HG03575 (cell line): ENCODE measurements at regions not wholly inside any gene's neighbourhood (a gene's known extent, or its start where the extent isn't known, plus 50 kb on each side); places are given as distances from the start of the nearest gene placed in this dataset.

Experiments used
- ATAC-seq: cut with Tn5 transposase; IDR thresholded peaks from one replicate; pipeline ENCODE4 v1.9.1; 2021; ENCODE audit not compliant: unreplicated experiment, insufficient number of reproducible peaks, low FRiP score; ENCODE audit errors: extremely low read depth

GRCh38 chr15:97081666-97082226, 751.2 kb downstream of the NR2F2 start:
- no peak for ATAC-seq

GRCh38 chr15:97082830-97083229, 752.3 kb downstream of the NR2F2 start:
- ATAC-seq: no peak

- ATAC-seq: no peak
Observed at GRCh38 chr15:97084650-97085049, 754.1 kb downstream of the NR2F2 start.

- ATAC-seq: no peak
Observed at GRCh38 chr15:97085731-97086130, 755.2 kb downstream of the NR2F2 start.

GRCh38 chr15:97087006-97087741, 756.7 kb downstream of the NR2F2 start:
- no peak for ATAC-seq

GRCh38 chr15:97091093-97091492, 760.6 kb downstream of the NR2F2 start:
- no peak for ATAC-seq

- no peak for ATAC-seq
Observed at GRCh38 chr15:97092656-97093055, 762.2 kb downstream of the NR2F2 start.

- ATAC-seq: no peak
Observed at GRCh38 chr15:97096303-97096835, 765.9 kb downstream of the NR2F2 start.

- no peak for ATAC-seq
Observed at GRCh38 chr15:97099040-97099439, 768.5 kb downstream of the NR2F2 start.

GRCh38 chr15:97101572-97101971, 771.1 kb downstream of the NR2F2 start:
- no peak for ATAC-seq

GRCh38 chr15:97114900-97115760, 784.6 kb downstream of the NR2F2 start:
- no peak for ATAC-seq

GRCh38 chr15:97115761-97116070, 785.2 kb downstream of the NR2F2 start:
- no peak for ATAC-seq

- ATAC-seq: no peak
Observed at GRCh38 chr15:97124790-97125189, 794.3 kb downstream of the NR2F2 start.

- no peak for ATAC-seq
Observed at GRCh38 chr15:97126553-97127233, 796.2 kb downstream of the NR2F2 start.

GRCh38 chr15:97129674-97130073, 799.2 kb downstream of the NR2F2 start:
- no peak for ATAC-seq

- ATAC-seq: no peak
Observed at GRCh38 chr15:97140216-97140615, 809.7 kb downstream of the NR2F2 start.

- no peak for ATAC-seq
Observed at GRCh38 chr15:97141360-97141759, 810.9 kb downstream of the NR2F2 start.

- no peak for ATAC-seq
Observed at GRCh38 chr15:97141871-97142270, 811.4 kb downstream of the NR2F2 start.

- no peak for ATAC-seq
Observed at GRCh38 chr15:97143592-97144376, 813.3 kb downstream of the NR2F2 start.
